ENCODE measurements at regions not wholly inside any gene's neighbourhood (a gene's known extent, or its start where the extent isn't known, plus 50 kb on each side); places are given as distances from the start of the nearest gene placed in this dataset.

DNA sequence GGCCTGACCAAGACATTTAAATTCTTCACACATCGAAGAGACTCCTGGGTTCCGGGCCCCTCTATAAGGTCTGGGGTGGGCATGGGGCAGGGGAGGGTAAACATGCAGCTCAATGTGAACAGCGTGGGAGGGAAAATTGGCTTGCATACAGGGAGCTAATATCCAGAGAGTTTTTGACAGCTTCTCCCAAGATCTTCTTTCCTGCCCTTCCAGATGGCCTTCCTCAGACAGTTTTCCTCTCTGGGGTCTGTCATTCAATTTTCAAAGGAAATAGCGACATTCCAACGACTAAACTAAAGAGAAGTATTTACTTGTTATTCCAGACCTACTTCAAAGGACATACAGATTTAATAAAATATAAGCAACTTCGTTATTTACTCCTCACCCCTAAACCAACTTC is 1030.6 kb downstream of the MCTP2 start:
- intact Hi-C loops (cut with micrococcal nuclease): no loop called here
- Mint-ChIP-seq H3K27ac (ENCODE audit: low read depth, unreplicated experiment) (no peak overlapping the region), H3K4me1 (ENCODE audit: insufficient read depth, unreplicated experiment) (no peaks in the 10 kb centered on the region), H3K9me3 (ENCODE audit: unreplicated experiment) (no peaks in the 10 kb centered on the region), H3K4me3 (ENCODE audit: unreplicated experiment) (no peak overlapping the region), H3K27me3 (ENCODE audit: insufficient read depth, unreplicated experiment) (no peaks in the 10 kb centered on the region), H3K36me3 (ENCODE audit: insufficient read depth, unreplicated experiment) (no peaks in the 10 kb centered on the region)
- CTCF ChIA-PET: interaction anchor here (0.6 to 1.4 kb wide), 4 partner anchors 586 to 1984 kb away, joined by 3 to 4 read pairs (median 3); no protein-coding TSS in a partner anchor
- no peak for DNase-seq (ENCODE audit: unreplicated experiment)
- POLR2A ChIA-PET: interaction anchor here (0.6 kb wide), 1 partner anchor 584 kb away, joined by 3 read pairs; no protein-coding TSS in a partner anchor
- no TSS peak for BruUV-seq (replicated peaks)
- TF ChIP-seq, protein P1, sequence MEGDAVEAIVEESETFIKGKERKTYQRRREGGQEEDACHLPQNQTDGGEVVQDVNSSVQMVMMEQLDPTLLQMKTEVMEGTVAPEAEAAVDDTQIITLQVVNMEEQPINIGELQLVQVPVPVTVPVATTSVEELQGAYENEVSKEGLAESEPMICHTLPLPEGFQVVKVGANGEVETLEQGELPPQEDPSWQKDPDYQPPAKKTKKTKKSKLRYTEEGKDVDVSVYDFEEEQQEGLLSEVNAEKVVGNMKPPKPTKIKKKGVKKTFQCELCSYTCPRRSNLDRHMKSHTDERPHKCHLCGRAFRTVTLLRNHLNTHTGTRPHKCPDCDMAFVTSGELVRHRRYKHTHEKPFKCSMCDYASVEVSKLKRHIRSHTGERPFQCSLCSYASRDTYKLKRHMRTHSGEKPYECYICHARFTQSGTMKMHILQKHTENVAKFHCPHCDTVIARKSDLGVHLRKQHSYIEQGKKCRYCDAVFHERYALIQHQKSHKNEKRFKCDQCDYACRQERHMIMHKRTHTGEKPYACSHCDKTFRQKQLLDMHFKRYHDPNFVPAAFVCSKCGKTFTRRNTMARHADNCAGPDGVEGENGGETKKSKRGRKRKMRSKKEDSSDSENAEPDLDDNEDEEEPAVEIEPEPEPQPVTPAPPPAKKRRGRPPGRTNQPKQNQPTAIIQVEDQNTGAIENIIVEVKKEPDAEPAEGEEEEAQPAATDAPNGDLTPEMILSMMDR (IDR thresholded peaks at IDR 0.05; ENCODE audit: unreplicated experiment): no peak

DNA sequence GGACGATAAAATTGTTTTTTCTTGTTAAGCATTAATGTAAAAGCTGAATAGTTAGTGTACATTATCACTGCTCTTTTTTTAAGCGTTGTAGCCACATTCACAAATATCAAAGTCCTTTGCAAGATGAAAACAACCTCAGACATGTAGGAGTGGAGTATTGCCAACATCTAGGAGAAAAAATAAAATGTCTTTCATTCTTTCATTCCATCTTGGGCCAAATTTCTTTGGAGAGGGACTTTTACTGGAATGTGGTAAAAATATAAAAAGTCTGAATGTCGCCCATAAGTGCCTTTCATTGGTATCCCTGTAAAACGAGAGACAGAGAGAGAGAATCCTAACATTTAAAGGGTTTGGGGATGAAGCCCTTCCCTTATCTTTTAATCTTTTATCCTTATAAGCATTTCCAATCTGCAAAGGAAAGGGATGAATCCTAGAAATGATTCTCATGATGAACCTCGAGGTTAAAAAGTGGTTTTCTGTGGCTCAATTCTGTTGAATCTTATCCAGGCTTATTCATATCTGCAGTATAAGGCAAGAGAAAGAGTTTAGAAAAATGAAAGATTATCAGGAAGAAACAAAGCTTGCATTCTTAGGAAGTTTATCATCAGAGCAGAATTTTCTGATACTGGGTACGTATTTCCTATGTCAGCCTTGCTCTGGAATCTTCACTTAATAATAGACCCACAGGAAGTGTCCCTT is 1031.7 kb downstream of the MCTP2 start:
- no peaks in the 10 kb centered on the region for H3K9me3 Mint-ChIP-seq (ENCODE audit: unreplicated experiment)
- no TSS peak for BruUV-seq (replicated peaks)
- DNase-seq (ENCODE audit: unreplicated experiment): no peak
- H3K27me3 Mint-ChIP-seq (ENCODE audit: insufficient read depth, unreplicated experiment): no peaks in the 10 kb centered on the region
- ChIA-PET CTCF (interaction anchor here (0.6 to 1.1 kb wide), 3 partner anchors 19 to 1628 kb away, joined by 3 read pairs; no protein-coding TSS in a partner anchor), POLR2A (interaction anchor here (0.5 to 0.6 kb wide), 2 partner anchors 585 to 1064 kb away, joined by 3 read pairs; no protein-coding TSS in a partner anchor)
- TF ChIP-seq, protein P1 (IDR thresholded peaks at IDR 0.05; ENCODE audit: unreplicated experiment): no peak
- no peak overlapping the region for H3K4me3 Mint-ChIP-seq (ENCODE audit: unreplicated experiment)
- no peak overlapping the region for H3K27ac Mint-ChIP-seq (ENCODE audit: low read depth, unreplicated experiment)
- intact Hi-C loops (cut with micrococcal nuclease): no loop called here
- no peaks in the 10 kb centered on the region for H3K4me1 Mint-ChIP-seq (ENCODE audit: insufficient read depth, unreplicated experiment)
- no peaks in the 10 kb centered on the region for H3K36me3 Mint-ChIP-seq (ENCODE audit: insufficient read depth, unreplicated experiment)

DNA sequence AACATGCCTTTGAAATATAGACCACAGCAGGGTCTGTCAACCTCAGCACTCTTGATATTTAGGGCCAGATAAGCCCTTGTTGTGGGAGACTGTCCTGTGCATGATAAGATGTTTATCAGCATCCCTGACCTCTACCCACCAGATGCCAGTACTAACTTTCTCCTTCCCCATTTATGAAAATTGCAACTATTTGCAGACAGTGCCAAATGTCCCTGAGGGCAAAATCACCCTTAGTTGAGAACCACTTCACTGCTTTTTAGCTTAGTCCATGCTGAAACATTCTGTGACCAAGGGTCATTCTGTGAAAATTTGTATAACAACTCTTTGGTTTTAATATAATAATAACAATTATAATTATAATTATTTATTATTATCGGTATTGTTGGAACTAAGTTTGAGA is 1032.4 kb downstream of the MCTP2 start:
- Mint-ChIP-seq H3K36me3 (ENCODE audit: insufficient read depth, unreplicated experiment) (no peaks in the 10 kb centered on the region), H3K4me1 (ENCODE audit: insufficient read depth, unreplicated experiment) (no peaks in the 10 kb centered on the region), H3K9me3 (ENCODE audit: unreplicated experiment) (no peaks in the 10 kb centered on the region), H3K4me3 (ENCODE audit: unreplicated experiment) (no peak overlapping the region), H3K27me3 (ENCODE audit: insufficient read depth, unreplicated experiment) (no peaks in the 10 kb centered on the region), H3K27ac (ENCODE audit: low read depth, unreplicated experiment) (no peak overlapping the region)
- intact Hi-C loops (cut with micrococcal nuclease): no loop called here
- ChIA-PET CTCF (no interaction called here), POLR2A (interaction anchor here (0.5 kb wide), 1 partner anchor 1063 kb away, joined by 3 read pairs; no protein-coding TSS in a partner anchor)
- BruUV-seq (replicated peaks): no TSS peak
- no peak for DNase-seq (ENCODE audit: unreplicated experiment)
- TF ChIP-seq, protein P1 (IDR thresholded peaks at IDR 0.05; ENCODE audit: unreplicated experiment): no peak

DNA sequence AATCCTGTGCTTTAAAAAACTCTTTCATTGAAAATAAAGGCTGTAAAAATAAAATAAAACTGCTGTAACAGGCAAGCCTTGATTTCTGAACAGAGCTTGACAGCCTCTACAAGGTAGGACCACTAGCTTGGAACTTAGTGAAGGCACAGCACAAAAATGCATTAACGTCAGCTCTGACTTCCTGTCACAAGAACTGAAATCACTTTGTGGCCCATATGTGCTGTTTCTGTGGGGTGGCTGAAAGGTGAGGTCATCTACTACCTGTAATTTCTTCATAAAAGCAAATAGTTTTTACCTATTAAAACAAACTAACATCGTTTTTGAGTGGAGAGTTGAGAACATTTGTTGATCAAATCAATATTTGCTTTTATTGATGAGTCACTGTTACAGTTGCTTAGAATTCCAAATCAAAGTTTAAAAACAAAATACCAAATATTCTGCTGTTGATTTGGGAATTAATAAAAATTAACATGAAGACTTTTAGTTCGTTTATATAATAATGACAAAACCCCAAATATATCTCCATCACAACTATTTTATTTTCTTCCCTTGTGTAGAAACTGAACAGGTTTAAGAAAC is 1034.1 kb downstream of the MCTP2 start:
- Mint-ChIP-seq H3K4me1 (ENCODE audit: insufficient read depth, unreplicated experiment) (no peaks in the 10 kb centered on the region), H3K9me3 (ENCODE audit: unreplicated experiment) (no peaks in the 10 kb centered on the region), H3K27me3 (ENCODE audit: insufficient read depth, unreplicated experiment) (no peaks in the 10 kb centered on the region), H3K27ac (ENCODE audit: low read depth, unreplicated experiment) (no peak overlapping the region), H3K4me3 (ENCODE audit: unreplicated experiment) (no peak overlapping the region), H3K36me3 (ENCODE audit: insufficient read depth, unreplicated experiment) (no peaks in the 10 kb centered on the region)
- no peak for DNase-seq (ENCODE audit: unreplicated experiment)
- intact Hi-C loops (cut with micrococcal nuclease): no loop called here
- ChIA-PET POLR2A (interaction anchor here (0.8 kb wide), 1 partner anchor 903 kb away, joined by 3 read pairs; no protein-coding TSS in a partner anchor), CTCF (interaction anchor here (0.6 to 1.6 kb wide), 2 partner anchors 26 to 1913 kb away, joined by 4 to 5 read pairs; no protein-coding TSS in a partner anchor)
- BruUV-seq (replicated peaks): no TSS peak
- TF ChIP-seq, protein P1 (IDR thresholded peaks at IDR 0.05; ENCODE audit: unreplicated experiment): no peak

Measured in MCF 10A (cell line).